Large intestine (tissue), 3 donors: ENCODE measurements at regions not wholly inside any gene's neighbourhood (a gene's known extent, or its start where the extent isn't known, plus 50 kb on each side); places are given as distances from the start of the nearest gene placed in this dataset.

ENCODE experiments used
- DNase-seq, 2 donors: peaks; one replicate each; pipeline versions ENCODE4 v3.0.0 to v3.0.0-alpha.2; 2013
- H3K27ac ChIP-seq: one replicate; pipeline ENCODE4 v1.5.1; 2013; ENCODE audit warnings: low read length
- H3K27me3 ChIP-seq: 2 replicates; pipeline ENCODE4 v1.6.1; 2013; ENCODE audit warnings: low read length; ENCODE audit not compliant: control insufficient read depth, insufficient read depth
- H3K36me3 ChIP-seq: 2 replicates; pipeline ENCODE4 v1.6.1; 2013; ENCODE audit warnings: low read length; ENCODE audit not compliant: control insufficient read depth, insufficient read depth
- H3K4me1 ChIP-seq: one replicate; pipeline ENCODE4 v1.6.1; 2013; ENCODE audit warnings: low read length; ENCODE audit not compliant: control insufficient read depth, insufficient read depth
- H3K4me3 ChIP-seq: one replicate; pipeline ENCODE4 v1.5.1; 2013; ENCODE audit warnings: low read length
- H3K9me3 ChIP-seq: one replicate; pipeline ENCODE4 v1.6.1; 2013; ENCODE audit warnings: mild to moderate bottlenecking, low read depth, low read length, moderate library complexity; ENCODE audit not compliant: control insufficient read depth
- WGBS: methylation state at CpG from one replicate; pipeline ENCODE4 v1.1.5; 2013; ENCODE audit warnings: low lambda C conversion rate; ENCODE audit not compliant: insufficient coverage; 5-methylcytosine and 5-hydroxymethylcytosine counted together

DNA sequence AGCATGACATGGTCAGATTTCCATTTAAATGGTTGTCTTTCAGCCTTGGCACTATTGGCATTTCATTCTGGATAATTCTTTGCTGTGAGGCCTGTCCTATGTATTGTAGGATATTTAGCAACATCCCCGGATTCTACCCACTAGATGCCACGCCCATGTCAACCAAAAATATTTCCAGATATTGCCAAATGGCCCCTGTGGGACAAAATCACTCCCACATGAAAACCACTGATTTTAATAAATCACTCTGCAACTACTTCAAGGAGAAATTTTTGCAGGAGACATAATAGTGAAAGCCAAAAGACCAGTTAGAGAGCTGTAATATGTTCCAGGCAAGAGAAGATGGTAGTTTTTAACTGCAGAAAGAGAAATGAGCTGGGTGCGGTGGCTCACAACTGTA is 55.9 kb upstream of the RARB start:
- Histone ChIP-seq H3K4me3 (no peak overlapping the region), H3K27me3 (no peaks in the 10 kb centered on the region), H3K4me1 (peaks cover 23% of the 10 kb centered on the region), H3K36me3 (no peaks in the 10 kb centered on the region), H3K27ac (no peak overlapping the region), H3K9me3 (no peaks in the 10 kb centered on the region)
- DNase-seq, result no peak
- WGBS, result no CpG with 5 or more reads among the region's 3 CpGs

GRCh38 chr3:25376340-25376739 is 51.7 kb upstream of the RARB start:
- peak; percentile 79 to 84 for DNase-seq
- Histone ChIP-seq H3K36me3 (no peaks in the 10 kb centered on the region), H3K27ac (peak overlapping the region; percentile 83), H3K4me1 (peaks cover 41% of the 10 kb centered on the region), H3K27me3 (no peaks in the 10 kb centered on the region), H3K9me3 (no peaks in the 10 kb centered on the region), H3K4me3 (no peak overlapping the region)
- WGBS, result 60% methylated on average over 1 of the region's 4 CpGs

GRCh38 chr3:25377042-25377441 is 51.0 kb upstream of the RARB start:
- Histone ChIP-seq H3K27me3 (no peaks in the 10 kb centered on the region), H3K36me3 (no peaks in the 10 kb centered on the region), H3K4me1 (peaks cover 41% of the 10 kb centered on the region), H3K4me3 (no peak overlapping the region), H3K27ac (peak overlapping the region; percentile 83), H3K9me3 (no peaks in the 10 kb centered on the region)
- WGBS, result no CpG with 5 or more reads among the region's 2 CpGs
- peak in 1 of 2 donors; percentile 69 for DNase-seq
